Hindlimb muscle (tissue), 1 donor: ENCODE measurements at regions not wholly inside any gene's neighbourhood (a gene's known extent, or its start where the extent isn't known, plus 50 kb on each side); places are given as distances from the start of the nearest gene placed in this dataset.

Experiments
- DNase-seq: peaks from one replicate; pipeline ENCODE4 v3.0.0-alpha.2; 2013

DNA sequence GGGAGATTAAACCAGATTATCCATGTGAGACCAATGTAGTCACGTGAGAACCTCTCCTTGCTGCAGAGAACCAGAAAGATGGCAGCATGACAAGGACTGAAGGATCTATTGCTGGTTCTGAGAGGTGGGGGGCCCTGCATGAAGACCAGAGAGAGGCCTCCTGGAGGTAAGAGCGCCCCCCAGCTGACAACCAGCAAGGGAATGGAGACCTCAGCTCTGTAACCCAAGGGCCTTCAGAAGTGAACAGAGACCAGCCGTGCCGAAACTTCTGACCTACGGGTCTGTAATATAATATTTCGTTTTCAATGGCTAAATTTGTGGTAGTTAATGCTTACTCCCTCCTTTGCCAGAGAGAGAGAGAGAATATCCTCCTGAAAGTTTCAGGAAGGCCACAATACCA lies 524.1 kb upstream of the TBX3 start:
- DNase-seq: no peak

DNA sequence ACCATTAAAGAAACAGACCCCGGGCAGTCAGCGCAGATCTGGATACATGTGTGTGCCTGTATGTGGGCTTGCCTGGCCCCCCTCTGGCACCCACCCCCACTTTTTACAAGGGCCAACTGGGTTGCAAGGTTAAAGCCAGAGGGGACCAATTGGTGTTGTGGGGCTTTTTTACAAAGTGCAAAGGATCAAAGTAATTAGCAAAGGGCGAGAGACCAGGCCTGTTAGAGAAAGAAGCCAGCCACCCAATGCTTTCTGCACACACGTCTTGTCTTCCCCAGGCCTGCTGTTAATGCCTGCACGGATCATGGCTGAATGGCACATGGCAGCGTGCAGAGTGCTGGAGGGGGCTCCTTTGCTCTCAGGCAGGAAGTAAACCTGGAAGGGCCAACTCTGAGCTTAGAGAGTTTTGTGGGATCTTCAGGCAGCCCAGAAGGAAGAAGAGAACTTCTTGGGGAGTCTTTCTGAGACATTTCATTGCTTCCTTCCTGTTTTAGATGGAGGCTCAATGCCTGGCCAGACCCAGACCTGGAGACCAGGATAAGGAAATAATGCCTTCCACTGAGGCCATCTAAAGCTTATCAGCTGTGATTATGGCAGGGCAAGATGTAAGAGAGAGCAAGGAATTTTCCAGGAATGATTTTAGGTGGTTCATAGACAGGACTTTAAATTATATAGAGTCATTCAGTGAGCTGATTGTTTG lies 523.4 kb upstream of the TBX3 start:
- no peak for DNase-seq

GRCh38 chr12:115206801-115207200 lies 522.8 kb upstream of the TBX3 start:
- DNase-seq: no peak

DNA sequence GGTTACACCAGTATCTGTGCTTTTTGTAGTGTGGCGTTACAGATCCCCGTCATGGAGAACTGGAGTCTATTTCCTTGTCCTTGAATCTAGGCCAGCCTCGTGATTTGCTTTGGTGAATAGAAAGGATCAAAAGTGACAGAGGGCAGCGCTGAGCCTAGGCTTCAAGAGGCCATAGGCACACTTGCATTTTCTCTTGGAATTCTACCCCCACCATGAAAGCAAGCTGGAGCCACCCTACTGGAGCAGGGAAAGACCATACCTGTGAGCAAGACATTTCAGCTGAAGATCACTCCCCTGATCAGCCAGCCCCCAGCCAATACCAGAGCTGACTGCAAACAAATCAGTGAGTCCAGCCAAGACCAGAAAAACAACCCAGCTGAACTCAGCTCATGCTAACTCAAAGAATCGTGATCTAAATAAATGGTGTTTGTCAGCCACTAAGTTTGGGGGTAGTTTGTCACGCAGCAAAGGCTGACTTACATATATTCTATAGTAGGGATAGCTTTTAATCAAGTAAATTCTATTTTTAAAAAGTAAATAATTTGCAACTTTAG lies 521.9 kb upstream of the TBX3 start:
- DNase-seq: no peak

DNA sequence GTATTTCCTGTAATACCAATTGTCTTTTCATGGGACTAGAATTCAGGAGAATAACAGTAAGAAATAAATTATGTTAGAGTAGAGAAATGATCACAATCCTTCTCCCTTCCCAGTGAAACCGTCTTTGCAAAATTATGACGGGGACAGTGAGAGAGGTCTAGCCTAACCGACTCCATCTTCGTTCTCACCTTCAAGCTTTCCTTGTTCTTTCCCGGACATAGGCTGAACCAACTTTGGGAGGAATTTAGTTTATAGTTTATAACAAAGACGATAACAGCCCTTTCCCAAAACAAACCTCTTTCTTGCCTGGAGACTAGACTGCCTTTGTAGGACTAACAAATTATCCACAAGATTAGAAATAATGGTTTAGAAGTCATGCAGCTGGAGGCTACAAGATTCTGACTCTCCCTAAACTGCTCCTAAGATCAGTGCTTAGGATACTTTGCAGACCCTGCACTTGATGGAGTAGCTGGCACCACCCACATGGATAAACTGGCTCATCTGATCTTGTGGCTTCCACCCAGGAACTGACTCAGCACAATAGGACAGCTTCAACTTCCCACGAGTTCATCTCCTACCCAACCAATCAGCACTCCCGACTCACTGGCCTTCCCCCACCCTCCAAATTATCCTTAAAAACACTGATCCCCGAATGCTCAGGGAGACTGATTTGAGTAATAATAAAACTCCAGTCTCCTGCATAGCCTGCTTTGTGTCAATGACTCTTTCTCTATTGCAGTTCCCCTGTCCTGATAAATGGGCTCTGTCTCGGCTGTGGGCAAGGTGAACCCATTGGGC lies 521.2 kb upstream of the TBX3 start:
- DNase-seq: no peak

DNA sequence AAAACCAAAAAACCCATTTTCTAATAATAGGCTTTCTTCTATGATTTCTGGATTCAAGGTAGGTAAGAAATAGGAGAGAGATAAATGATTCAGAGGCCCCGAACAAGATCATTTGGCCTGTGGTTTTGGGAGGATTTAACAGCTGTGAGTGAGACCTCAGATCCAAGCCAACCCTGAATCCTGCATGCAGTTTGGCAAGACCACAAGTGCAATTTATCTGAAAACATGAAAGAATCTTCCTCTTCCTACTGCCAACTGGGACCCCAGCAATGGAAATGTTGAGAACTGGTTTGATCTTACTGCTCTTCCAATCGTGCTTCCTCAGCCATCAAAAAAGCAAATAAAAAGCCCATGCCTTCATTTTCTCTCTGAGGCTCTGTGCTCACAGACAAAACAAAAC lies 519.7 kb upstream of the TBX3 start:
- peak; percentile 63 for DNase-seq

DNA sequence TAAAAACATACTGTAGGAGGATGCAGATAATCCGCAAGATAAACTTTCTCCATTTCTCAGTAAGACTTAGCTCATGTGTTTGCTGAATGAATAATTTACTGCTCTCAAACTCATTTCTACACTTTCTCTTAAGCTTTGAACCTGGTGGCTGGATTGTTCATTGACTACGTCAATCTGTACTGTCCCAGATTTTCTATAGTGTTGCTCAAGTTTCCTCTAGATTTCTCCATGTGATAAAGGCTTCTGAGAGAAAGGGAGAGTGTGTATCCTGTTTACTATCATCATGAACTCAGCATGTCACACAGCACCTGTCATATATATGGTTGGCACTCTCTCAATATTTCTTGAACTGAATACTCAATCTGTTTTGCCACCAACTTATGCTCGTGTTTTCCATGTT lies 518.0 kb upstream of the TBX3 start:
- DNase-seq: no peak

DNA sequence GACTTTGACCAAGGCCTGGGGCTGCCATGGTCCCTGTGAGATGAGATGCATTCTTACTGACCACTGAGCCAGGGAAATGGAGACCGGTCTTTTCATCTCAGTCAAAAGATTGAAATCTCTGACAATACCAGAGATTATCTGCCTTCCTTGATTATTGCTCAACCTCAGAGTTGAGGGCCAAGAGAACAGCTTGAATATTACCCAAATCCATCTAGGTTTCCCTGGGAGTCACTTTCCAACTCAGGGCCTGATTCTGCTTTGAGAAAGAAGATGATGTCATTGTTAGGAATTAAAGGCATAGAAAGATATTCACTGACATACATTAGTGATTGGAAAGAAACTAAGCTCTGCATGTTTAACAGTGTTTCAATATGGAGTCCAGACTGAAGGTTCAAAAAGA lies 515.9 kb upstream of the TBX3 start:
- peak; percentile 30 for DNase-seq

DNA sequence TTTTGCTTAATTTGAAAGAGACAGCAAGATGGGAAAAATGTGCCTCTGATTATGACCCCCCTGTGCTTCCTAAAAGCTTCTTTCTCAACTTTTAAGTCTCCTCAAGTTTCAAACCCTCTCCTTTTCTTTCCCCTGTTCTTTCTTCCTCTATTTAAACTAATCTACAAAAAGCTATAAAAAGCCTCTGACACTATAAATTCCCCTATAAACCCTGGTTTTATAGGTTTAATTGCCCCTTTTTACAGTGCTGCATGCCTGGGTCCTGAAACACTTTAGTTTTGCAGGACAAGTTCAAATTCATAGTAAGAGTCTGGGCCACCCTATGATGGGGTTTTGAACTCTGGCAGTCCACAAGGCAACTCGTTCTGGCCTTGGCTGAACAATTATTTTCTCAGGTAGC lies 510.9 kb upstream of the TBX3 start:
- DNase-seq: no peak

GRCh38 chr12:115194448-115194847 lies 510.5 kb upstream of the TBX3 start:
- DNase-seq: no peak

- DNase-seq: no peak
Measured at GRCh38 chr12:115191342-115191741, 507.4 kb upstream of the TBX3 start.

DNA sequence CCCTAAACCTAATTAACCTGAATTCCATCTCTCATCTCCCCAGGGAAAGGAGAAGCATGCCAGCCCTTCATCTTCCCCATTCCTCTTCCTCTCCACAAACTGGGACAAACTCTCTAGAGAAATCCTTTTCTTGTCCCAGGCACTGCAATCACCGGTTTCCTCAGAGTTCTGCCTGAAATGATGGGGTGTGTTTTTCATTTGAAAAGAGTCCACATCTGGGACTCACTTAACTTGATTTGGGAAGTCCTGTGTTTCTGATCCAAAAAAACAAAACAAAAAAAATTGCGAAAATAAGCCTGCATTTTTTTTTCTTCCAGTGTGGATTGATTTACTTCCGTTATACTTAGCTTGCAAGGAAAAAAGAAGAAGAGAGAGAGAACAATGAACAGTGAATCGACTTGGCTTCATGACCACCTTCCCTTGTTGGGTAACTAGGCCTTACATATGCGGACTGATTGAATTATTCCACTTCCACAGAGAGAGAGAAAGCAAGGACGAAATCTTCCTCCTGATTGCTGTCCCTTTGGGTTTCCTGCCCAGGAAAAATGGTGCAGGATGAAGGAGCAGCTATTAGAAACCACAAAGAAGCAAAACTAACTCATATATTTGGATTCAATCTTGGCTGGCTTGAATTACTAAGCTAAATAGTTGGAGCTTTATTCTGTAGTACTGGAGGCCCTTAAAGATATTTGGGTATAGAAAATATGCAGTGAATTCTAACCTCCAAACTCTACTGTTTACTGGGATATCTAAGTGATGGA lies 506.2 kb upstream of the TBX3 start:
- peak; percentile 27 for DNase-seq

GRCh38 chr12:115185506-115185905 lies 501.5 kb upstream of the TBX3 start:
- DNase-seq: no peak

DNA sequence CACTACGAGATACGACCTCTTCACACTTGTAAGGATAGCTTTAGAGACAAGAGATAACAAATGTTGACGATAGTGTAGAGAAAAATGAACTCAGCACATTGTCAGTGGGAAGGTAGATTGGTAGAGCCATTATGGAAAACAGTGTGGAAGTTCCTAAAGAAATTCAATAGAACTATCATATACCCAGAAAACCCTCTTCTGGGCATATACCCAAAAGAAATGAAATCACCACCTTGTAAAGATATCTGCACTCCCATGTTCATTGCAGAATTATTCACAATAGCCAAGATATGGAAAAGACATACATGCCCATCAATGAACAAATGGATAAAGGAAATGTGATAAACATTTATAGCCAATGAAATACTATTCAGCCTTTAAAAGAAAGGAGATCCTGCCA lies 499.8 kb upstream of the TBX3 start:
- no peak for DNase-seq

DNA sequence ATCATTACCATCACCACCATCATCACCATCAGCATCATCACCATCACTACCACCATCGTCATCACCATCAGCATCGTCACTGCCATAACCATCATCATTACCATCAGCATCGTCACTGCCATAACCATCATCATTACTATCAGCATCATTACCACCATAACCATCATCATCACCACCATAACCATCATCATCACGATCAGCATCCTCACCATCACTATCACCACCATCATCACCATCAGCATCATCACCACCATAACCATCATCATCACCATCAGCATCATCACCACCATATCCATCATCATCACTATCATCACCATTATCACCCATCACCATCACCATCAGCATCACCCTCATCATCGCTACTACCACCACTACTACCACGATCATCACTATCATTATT lies 493.9 kb upstream of the TBX3 start:
- DNase-seq: no peak

GRCh38 chr12:115176741-115177400 lies 492.9 kb upstream of the TBX3 start:
- DNase-seq: no peak

- no peak for DNase-seq
Measured at GRCh38 chr12:115174920-115175319, 490.9 kb upstream of the TBX3 start.

- DNase-seq: no peak
Measured at GRCh38 chr12:115172521-115172920, 488.5 kb upstream of the TBX3 start.

- no peak for DNase-seq
Measured at GRCh38 chr12:115169981-115170380, 486.0 kb upstream of the TBX3 start.

DNA sequence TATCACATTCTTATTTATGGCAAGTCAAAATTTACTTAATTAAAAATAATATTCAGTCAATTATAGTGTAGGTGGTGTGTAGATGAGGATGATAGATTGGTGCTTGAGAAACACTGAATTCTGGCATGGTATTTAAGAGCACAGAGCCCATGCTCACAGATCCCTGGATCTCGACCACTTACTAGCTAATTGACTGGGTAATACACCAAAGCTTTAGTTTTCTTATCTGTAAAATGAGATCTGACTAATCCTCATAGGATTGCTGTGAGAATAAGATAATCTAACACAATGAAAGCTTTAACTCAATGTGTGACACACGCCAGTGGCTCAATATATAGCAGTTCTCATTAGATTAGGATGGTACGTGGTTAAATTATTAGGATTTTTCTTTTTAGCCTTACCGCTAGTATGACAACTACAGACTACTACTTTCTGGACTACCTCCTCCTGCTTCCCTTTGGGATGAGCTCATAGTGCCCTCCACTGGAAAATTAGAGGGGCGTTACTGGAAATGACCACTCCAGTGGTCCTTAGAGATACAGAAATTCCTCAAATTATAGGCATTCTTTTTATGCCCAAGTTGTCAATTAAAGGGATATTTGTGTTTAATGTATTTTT lies 482.8 kb upstream of the TBX3 start:
- DNase-seq: no peak

- no peak for DNase-seq
Measured at GRCh38 chr12:115163710-115164109, 479.7 kb upstream of the TBX3 start.
